NCI-H510A treated with DMSO at 0.1 percent for 48 hours (cell line): ENCODE measurements at regions not wholly inside any gene's neighbourhood (a gene's known extent, or its start where the extent isn't known, plus 50 kb on each side); places are given as distances from the start of the nearest gene placed in this dataset.
"Not testable (repeated sequence)": the region's sequence is repeated elsewhere in the genome, so short reads cannot be mapped to it uniquely, and the experiment has no call there.

Source experiments
- DNase-seq: peaks from one replicate; lab custom pipeline; 2025; lab: John Stamatoyannopoulos, UW

DNA sequence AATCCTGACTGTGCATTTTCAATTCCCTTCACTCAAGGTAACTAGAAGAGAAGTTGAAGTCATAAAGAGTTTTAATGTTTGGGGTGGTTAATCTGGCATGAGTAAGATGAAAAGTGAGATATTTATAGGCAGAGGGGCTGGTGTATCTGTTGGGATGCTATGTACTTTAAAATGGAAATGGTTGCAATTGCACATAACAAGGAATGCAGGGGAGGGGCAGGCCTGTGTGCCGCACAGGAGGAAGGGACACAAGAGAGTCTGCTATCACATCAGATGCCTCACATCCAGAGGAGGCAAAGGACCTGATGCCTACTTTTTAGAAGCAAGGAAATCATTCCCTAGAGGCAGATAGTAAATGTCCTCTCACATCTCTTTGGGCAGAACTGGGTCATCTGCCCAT, 55.5 kb upstream of the OSMR start:
- DNase-seq = no peak

DNA sequence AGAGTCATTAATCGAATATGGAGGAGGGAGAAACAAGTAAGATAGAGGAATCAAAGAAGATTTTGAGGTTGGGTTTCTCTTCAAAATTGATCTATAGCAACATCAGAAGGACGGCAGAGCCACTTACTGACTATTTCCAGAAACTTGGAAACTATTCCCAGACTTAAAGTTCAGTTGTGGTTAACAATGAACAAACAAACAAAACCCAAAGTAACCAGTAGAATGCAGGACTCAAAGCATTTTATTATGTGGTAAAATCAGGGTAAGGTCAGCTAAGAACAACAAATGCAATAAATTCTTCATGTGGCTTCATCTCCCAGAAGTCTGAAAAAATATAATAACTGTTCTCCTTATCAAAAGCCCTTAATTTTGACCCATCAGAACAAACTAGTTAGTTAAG, 54.9 kb upstream of the OSMR start:
- DNase-seq = no peak

DNA sequence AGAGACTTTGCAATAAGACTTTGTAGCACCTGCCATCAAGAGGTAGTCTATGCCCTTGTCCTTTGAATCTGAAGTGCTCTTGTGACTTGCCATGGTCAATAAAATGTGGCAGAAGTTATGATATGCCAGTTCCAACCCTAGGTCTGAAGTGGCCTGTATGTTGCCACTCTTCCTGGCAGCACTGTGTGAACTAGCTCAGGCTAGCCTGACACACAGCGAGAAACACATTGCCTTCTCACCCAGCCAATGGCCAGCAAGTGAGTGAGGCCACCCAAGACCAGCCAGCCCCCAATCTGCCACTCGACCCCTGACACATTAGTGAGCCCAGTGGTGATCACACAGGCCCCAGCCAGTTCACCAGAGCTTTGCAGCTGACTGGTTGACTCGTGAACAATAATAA, 52.7 kb upstream of the OSMR start:
- DNase-seq = peak; percentile 99

DNA sequence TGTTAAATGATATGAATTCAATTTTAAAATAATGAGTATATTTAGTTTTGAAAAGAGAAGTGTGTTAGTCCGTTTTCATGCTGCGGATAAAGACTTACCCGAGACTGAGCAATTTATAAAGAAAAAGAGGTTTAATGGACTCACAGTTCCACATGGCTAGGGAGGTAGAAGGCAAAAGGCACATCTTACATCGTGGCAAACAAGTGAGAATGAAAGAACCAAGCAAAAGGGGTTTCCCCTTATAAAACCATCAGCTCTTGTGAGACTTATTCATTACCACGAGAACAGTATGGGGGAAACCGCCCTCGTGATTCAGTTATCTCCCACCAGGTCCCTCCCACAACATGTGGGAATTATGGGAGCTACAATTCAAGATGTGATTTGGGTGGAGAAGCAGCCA, 51.8 kb upstream of the OSMR start:
- DNase-seq = not testable (repeated sequence)

DNA sequence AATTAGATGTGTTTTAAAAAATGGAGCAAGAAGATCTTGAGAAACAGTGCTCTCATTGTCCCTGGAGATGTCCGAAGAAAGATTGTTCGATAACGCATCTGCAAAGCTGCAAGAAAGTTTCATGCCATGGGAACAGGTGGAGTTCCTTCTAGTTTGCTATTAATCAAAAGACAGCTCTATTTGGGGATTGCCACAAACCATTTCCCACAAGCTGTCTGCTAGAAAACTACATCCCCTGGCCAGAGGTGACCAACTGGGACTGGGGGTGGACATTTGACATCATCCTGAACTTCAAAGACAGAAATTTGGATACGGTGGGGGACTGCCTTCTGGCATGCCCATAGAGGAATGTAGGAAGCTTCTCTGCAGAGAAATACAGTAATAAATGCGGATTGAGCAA, 50.8 kb upstream of the OSMR start:
- DNase-seq = no peak

DNA sequence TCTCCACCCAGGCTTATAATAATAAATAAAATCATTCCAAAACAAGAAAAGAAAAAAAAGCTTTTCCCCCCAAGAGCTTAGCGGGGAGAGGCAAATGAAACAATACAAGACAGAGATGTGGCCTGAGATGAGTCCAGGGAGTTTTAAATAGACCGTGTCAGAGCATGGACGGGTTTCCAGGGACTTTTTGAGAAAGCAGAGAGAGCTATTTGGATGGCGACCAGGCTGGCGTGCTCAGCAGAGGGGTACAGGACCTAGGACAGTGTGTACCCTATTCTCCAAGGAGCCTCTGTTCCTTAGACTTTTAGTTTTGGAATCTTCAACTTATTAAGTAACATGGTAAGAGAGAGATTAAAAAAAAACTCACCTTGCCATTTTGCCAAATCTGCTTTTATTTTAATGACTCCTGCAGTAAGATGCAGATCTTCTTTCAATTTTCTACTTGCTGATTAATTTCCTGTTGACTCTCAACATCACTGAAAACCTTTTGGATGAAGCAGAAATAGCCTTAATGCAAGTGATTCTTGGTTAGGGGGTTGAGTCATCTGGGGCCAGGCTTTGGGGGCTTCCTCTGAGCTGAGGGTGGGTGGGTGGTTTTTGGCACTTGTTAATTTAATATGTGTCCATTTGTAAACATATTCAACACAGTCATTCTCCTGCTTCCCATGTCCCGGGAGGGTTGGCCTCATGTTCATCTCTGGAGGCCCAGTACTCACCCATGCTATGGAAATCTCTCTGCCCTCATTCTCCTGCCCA, 49.6 kb upstream of the OSMR start:
- DNase-seq = no peak
